ENCODE measurements at regions not wholly inside any gene's neighbourhood (a gene's known extent, or its start where the extent isn't known, plus 50 kb on each side); places are given as distances from the start of the nearest gene placed in this dataset.

DNA sequence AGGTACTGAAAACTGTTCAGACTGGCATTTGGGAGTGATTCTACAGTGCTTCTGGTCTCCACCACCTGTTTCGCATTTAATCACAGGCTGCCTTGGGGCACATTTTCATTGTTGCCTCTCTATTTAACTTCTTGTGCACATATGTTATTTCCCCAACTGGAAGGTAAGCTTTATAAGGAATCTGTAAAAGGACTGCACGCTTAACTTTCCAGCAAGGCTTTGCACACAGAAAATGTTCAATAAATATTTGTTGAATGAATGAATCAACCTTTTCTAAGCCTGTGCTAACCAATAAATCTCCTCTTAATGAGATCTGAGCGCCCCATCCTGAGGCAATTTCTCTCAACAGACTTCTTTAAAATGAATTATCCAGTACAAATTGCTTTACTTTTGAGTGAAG is 84.3 kb upstream of the ARHGAP29 start:
- no peak for TF ChIP-seq ZSCAN23 (tag by site-specific recombination; IDR thresholded peaks at IDR 0.05)
- TF ChIP-seq, protein P1, sequence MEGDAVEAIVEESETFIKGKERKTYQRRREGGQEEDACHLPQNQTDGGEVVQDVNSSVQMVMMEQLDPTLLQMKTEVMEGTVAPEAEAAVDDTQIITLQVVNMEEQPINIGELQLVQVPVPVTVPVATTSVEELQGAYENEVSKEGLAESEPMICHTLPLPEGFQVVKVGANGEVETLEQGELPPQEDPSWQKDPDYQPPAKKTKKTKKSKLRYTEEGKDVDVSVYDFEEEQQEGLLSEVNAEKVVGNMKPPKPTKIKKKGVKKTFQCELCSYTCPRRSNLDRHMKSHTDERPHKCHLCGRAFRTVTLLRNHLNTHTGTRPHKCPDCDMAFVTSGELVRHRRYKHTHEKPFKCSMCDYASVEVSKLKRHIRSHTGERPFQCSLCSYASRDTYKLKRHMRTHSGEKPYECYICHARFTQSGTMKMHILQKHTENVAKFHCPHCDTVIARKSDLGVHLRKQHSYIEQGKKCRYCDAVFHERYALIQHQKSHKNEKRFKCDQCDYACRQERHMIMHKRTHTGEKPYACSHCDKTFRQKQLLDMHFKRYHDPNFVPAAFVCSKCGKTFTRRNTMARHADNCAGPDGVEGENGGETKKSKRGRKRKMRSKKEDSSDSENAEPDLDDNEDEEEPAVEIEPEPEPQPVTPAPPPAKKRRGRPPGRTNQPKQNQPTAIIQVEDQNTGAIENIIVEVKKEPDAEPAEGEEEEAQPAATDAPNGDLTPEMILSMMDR (tag by site-specific recombination; IDR thresholded peaks at IDR 0.05): no peak
- no peak for TF ChIP-seq ZNF501 (tag by site-specific recombination; IDR thresholded peaks at IDR 0.05)
- TF ChIP-seq GFI1B (tag by site-specific recombination; IDR thresholded peaks at IDR 0.05): no peak
- no peak for TF ChIP-seq EGR2 (tag by site-specific recombination; IDR thresholded peaks at IDR 0.05; ENCODE audit: low read depth)
- no peak for TF ChIP-seq ZNF610 (tag by site-specific recombination; IDR thresholded peaks at IDR 0.05; ENCODE audit: borderline replicate concordance)
- TF ChIP-seq, protein P2, sequence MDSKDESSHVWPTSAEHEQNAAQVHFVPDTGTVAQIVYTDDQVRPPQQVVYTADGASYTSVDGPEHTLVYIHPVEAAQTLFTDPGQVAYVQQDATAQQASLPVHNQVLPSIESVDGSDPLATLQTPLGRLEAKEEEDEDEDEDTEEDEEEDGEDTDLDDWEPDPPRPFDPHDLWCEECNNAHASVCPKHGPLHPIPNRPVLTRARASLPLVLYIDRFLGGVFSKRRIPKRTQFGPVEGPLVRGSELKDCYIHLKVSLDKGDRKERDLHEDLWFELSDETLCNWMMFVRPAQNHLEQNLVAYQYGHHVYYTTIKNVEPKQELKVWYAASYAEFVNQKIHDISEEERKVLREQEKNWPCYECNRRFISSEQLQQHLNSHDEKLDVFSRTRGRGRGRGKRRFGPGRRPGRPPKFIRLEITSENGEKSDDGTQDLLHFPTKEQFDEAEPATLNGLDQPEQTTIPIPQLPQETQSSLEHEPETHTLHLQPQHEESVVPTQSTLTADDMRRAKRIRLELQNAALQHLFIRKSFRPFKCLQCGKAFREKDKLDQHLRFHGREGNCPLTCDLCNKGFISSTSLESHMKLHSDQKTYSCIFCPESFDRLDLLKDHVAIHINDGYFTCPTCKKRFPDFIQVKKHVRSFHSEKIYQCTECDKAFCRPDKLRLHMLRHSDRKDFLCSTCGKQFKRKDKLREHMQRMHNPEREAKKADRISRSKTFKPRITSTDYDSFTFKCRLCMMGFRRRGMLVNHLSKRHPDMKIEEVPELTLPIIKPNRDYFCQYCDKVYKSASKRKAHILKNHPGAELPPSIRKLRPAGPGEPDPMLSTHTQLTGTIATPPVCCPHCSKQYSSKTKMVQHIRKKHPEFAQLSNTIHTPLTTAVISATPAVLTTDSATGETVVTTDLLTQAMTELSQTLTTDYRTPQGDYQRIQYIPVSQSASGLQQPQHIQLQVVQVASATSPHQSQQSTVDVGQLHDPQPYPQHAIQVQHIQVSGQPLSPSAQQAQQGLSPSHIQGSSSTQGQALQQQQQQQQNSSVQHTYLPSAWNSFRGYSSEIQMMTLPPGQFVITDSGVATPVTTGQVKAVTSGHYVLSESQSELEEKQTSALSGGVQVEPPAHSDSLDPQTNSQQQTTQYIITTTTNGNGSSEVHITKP (tag by site-specific recombination; IDR thresholded peaks at IDR 0.05): no peak
- TF ChIP-seq, protein P3, sequence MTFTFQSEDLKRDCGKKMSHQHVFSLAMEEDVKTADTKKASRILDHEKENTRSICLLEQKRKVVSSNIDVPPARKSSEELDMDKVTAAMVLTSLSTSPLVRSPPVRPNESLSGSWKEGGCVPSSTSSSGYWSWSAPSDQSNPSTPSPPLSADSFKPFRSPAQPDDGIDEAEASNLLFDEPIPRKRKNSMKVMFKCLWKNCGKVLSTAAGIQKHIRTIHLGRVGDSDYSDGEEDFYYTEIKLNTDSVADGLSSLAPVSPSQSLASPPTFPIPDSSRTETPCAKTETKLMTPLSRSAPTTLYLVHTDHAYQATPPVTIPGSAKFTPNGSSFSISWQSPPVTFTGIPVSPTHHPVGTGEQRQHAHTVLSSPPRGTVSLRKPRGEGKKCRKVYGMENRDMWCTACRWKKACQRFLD (tag by site-specific recombination; IDR thresholded peaks at IDR 0.05): no peak
- TF ChIP-seq, protein P4, sequence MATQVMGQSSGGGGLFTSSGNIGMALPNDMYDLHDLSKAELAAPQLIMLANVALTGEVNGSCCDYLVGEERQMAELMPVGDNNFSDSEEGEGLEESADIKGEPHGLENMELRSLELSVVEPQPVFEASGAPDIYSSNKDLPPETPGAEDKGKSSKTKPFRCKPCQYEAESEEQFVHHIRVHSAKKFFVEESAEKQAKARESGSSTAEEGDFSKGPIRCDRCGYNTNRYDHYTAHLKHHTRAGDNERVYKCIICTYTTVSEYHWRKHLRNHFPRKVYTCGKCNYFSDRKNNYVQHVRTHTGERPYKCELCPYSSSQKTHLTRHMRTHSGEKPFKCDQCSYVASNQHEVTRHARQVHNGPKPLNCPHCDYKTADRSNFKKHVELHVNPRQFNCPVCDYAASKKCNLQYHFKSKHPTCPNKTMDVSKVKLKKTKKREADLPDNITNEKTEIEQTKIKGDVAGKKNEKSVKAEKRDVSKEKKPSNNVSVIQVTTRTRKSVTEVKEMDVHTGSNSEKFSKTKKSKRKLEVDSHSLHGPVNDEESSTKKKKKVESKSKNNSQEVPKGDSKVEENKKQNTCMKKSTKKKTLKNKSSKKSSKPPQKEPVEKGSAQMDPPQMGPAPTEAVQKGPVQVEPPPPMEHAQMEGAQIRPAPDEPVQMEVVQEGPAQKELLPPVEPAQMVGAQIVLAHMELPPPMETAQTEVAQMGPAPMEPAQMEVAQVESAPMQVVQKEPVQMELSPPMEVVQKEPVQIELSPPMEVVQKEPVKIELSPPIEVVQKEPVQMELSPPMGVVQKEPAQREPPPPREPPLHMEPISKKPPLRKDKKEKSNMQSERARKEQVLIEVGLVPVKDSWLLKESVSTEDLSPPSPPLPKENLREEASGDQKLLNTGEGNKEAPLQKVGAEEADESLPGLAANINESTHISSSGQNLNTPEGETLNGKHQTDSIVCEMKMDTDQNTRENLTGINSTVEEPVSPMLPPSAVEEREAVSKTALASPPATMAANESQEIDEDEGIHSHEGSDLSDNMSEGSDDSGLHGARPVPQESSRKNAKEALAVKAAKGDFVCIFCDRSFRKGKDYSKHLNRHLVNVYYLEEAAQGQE (tag by site-specific recombination; IDR thresholded peaks at IDR 0.05): no peak
- no peak for TF ChIP-seq ZNF140 (tag by site-specific recombination; IDR thresholded peaks at IDR 0.05)
- no peak for TF ChIP-seq ZNF26 (tag by site-specific recombination; IDR thresholded peaks at IDR 0.05)
- no peak for TF ChIP-seq ZNF292 (tag by site-specific recombination; IDR thresholded peaks at IDR 0.05; ENCODE audit: borderline replicate concordance, low read depth)
- TF ChIP-seq ZNF654 (tag by site-specific recombination; IDR thresholded peaks at IDR 0.05; ENCODE audit: low read depth): no peak

Data from HEK293 (cell line).